ENCODE measurements at regions not wholly inside any gene's neighbourhood (a gene's known extent, or its start where the extent isn't known, plus 50 kb on each side); places are given as distances from the start of the nearest gene placed in this dataset.

DNA sequence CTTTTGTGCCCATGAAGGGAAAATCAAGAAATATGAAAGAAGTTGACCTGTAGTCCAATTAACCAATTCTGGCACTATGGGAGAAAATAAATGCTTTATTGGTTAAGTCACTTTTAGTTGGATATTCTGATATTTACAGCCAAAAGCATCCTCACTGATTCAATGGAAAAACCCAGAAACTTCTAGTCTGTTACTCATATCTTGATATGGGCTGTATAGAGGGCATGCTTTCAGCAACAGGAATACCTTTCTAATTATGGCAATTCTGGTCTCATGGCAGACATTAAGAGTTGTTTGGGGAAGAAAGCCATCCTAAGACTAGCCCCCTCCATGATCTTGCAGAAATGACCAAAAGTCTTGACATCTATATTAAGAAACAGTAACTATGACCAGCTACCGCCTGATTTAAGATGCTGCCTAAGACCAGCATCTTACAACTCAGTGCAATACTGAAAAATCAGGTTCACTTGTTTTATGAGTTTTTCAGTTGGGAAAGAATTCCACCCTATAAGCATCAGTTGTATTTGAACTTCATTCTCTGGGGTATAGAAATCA is 91.5 kb upstream of the VAV3 start:
- H3K9me3 ChIP-seq (ENCODE audit: control insufficient read depth, low read length), result no peaks in the 10 kb centered on the region
- H3K9ac ChIP-seq (ENCODE audit: low read length), result no peak overlapping the region
- H2BK12ac ChIP-seq (ENCODE audit: low read length in 2 of 2), result no peak overlapping the region
- no peaks in the 10 kb centered on the region for H3K27me3 ChIP-seq (ENCODE audit: control insufficient read depth in 1 of 2, insufficient read depth in 1 of 2, low read length in 2 of 2)
- H4K8ac ChIP-seq (ENCODE audit: low read length), result no peak overlapping the region
- H3K4me3 ChIP-seq (ENCODE audit: insufficient read depth in 1 of 2, low read depth in 1 of 2, low read length in 2 of 2), result no peak overlapping the region
- H3K36me3 ChIP-seq (ENCODE audit: control insufficient read depth in 1 of 2, insufficient read depth in 2 of 2, low read depth in 1 of 2, low read length in 2 of 2), result no peaks in the 10 kb centered on the region
- no peak overlapping the region for H3K23ac ChIP-seq (ENCODE audit: low read length in 2 of 2)
- H3K27ac ChIP-seq (ENCODE audit: low read length, poor library complexity, severe bottlenecking), result no peak overlapping the region
- no peak overlapping the region for H2BK5ac ChIP-seq (ENCODE audit: low read depth, low read length, poor library complexity, severe bottlenecking)
- H2BK120ac ChIP-seq (ENCODE audit: low read depth, low read length), result no peak overlapping the region
- H3K18ac ChIP-seq (ENCODE audit: low read depth in 1 of 2, low read length in 2 of 2), result no peak overlapping the region
- WGBS, result no CpG with 5 or more reads among the region's 1 CpG
- H3K4me1 ChIP-seq (ENCODE audit: control insufficient read depth, insufficient read depth, low read depth, low read length), result peaks cover 2% of the 10 kb centered on the region
- no peaks in the 10 kb centered on the region for H3K79me1 ChIP-seq (replicated peaks; ENCODE audit: low read length, poor library complexity, severe bottlenecking)
- H4K91ac ChIP-seq (ENCODE audit: low read length), result no peak overlapping the region
- no peak overlapping the region for H2AK5ac ChIP-seq (ENCODE audit: low read length, severe bottlenecking)
- H3K4ac ChIP-seq (ENCODE audit: low read depth in 1 of 2, low read length in 2 of 2), result no peak overlapping the region
- no peak overlapping the region for H3K14ac ChIP-seq (ENCODE audit: low read length in 2 of 2)
- no peak overlapping the region for H3K4me2 ChIP-seq (ENCODE audit: low read length, poor library complexity, severe bottlenecking)
- no peak overlapping the region for H2AFZ ChIP-seq (ENCODE audit: low read depth, low read length)
- no peak for DNase-seq
- H2BK15ac ChIP-seq (ENCODE audit: low read depth, poor library complexity, severe bottlenecking), result no peak overlapping the region

DNA sequence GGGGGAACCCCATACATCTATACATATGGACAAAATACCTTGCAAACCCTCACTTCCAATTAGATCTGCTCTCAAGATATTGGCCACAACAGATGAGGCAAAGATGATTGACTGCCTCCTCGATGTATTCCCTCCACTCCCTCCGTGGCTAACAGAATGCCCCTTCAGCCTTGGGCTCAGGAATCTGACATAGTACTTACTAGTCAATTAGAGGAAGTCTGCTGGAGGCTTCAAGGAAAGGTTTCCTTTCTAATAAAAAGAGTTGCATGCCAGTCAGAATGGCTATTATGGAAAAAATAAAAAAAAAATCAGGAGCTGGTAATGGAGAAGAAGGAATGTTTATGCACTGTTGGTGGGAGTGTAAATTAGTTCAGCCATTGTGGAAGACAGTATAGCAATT is 90.4 kb upstream of the VAV3 start:
- no peak overlapping the region for H2BK12ac ChIP-seq (ENCODE audit: low read length in 2 of 2)
- H3K79me1 ChIP-seq (replicated peaks; ENCODE audit: low read length, poor library complexity, severe bottlenecking), result no peaks in the 10 kb centered on the region
- no peaks in the 10 kb centered on the region for H3K9me3 ChIP-seq (ENCODE audit: control insufficient read depth, low read length)
- no peak overlapping the region for H3K27ac ChIP-seq (ENCODE audit: low read length, poor library complexity, severe bottlenecking)
- no peak overlapping the region for H3K4me2 ChIP-seq (ENCODE audit: low read length, poor library complexity, severe bottlenecking)
- H3K23ac ChIP-seq (ENCODE audit: low read length in 2 of 2), result no peak overlapping the region
- no peak overlapping the region for H2AFZ ChIP-seq (ENCODE audit: low read depth, low read length)
- H2BK5ac ChIP-seq (ENCODE audit: low read depth, low read length, poor library complexity, severe bottlenecking), result no peak overlapping the region
- H3K14ac ChIP-seq (ENCODE audit: low read length in 2 of 2), result no peak overlapping the region
- peaks cover 2% of the 10 kb centered on the region for H3K4me1 ChIP-seq (ENCODE audit: control insufficient read depth, insufficient read depth, low read depth, low read length)
- no peak overlapping the region for H2BK120ac ChIP-seq (ENCODE audit: low read depth, low read length)
- no peaks in the 10 kb centered on the region for H3K27me3 ChIP-seq (ENCODE audit: control insufficient read depth in 1 of 2, insufficient read depth in 1 of 2, low read length in 2 of 2)
- no peak for DNase-seq
- H2AK5ac ChIP-seq (ENCODE audit: low read length, severe bottlenecking), result no peak overlapping the region
- H2BK15ac ChIP-seq (ENCODE audit: low read depth, poor library complexity, severe bottlenecking), result no peak overlapping the region
- no peak overlapping the region for H3K4ac ChIP-seq (ENCODE audit: low read depth in 1 of 2, low read length in 2 of 2)
- H3K18ac ChIP-seq (ENCODE audit: low read depth in 1 of 2, low read length in 2 of 2), result no peak overlapping the region
- no peak overlapping the region for H4K91ac ChIP-seq (ENCODE audit: low read length)
- no peak overlapping the region for H3K9ac ChIP-seq (ENCODE audit: low read length)
- no peak overlapping the region for H4K8ac ChIP-seq (ENCODE audit: low read length)
- H3K36me3 ChIP-seq (ENCODE audit: control insufficient read depth in 1 of 2, insufficient read depth in 2 of 2, low read depth in 1 of 2, low read length in 2 of 2), result no peaks in the 10 kb centered on the region
- WGBS, result 100% methylated on average over 2 of the region's 2 CpGs
- no peak overlapping the region for H3K4me3 ChIP-seq (ENCODE audit: insufficient read depth in 1 of 2, low read depth in 1 of 2, low read length in 2 of 2)

DNA sequence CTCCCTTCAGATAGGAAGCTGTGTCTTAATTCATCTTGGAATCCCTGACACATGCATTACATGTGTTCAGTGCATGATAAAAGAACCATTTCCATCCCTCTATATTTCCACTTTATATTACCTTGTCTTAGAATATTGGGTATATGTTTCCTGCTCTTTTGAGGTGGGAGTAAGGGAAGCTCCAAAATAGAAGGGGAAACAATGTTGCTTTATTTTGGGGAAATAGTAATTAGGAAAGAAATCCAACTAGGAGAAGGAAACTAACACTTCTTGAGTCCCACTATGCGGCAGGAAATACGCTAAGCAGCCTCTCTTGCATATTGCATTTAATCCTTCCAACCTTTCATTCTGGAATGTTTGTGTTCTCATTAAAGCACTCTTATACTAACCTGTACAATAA is 89.4 kb upstream of the VAV3 start:
- H2BK15ac ChIP-seq (ENCODE audit: low read depth, poor library complexity, severe bottlenecking), result no peak overlapping the region
- 100% methylated on average over 2 of the region's 2 CpGs for WGBS
- no peak overlapping the region for H2BK12ac ChIP-seq (ENCODE audit: low read length in 2 of 2)
- H3K4ac ChIP-seq (ENCODE audit: low read depth in 1 of 2, low read length in 2 of 2), result no peak overlapping the region
- H2BK5ac ChIP-seq (ENCODE audit: low read depth, low read length, poor library complexity, severe bottlenecking), result no peak overlapping the region
- peaks cover 2% of the 10 kb centered on the region for H3K4me1 ChIP-seq (ENCODE audit: control insufficient read depth, insufficient read depth, low read depth, low read length)
- no peak overlapping the region for H3K23ac ChIP-seq (ENCODE audit: low read length in 2 of 2)
- no peak overlapping the region for H3K9ac ChIP-seq (ENCODE audit: low read length)
- H2AK5ac ChIP-seq (ENCODE audit: low read length, severe bottlenecking), result no peak overlapping the region
- no peaks in the 10 kb centered on the region for H3K9me3 ChIP-seq (ENCODE audit: control insufficient read depth, low read length)
- H3K27ac ChIP-seq (ENCODE audit: low read length, poor library complexity, severe bottlenecking), result no peak overlapping the region
- no peak overlapping the region for H3K14ac ChIP-seq (ENCODE audit: low read length in 2 of 2)
- H3K4me3 ChIP-seq (ENCODE audit: insufficient read depth in 1 of 2, low read depth in 1 of 2, low read length in 2 of 2), result no peak overlapping the region
- H3K4me2 ChIP-seq (ENCODE audit: low read length, poor library complexity, severe bottlenecking), result no peak overlapping the region
- H3K18ac ChIP-seq (ENCODE audit: low read depth in 1 of 2, low read length in 2 of 2), result no peak overlapping the region
- H2BK120ac ChIP-seq (ENCODE audit: low read depth, low read length), result no peak overlapping the region
- no peak overlapping the region for H4K91ac ChIP-seq (ENCODE audit: low read length)
- no peaks in the 10 kb centered on the region for H3K27me3 ChIP-seq (ENCODE audit: control insufficient read depth in 1 of 2, insufficient read depth in 1 of 2, low read length in 2 of 2)
- no peak for DNase-seq
- no peaks in the 10 kb centered on the region for H3K36me3 ChIP-seq (ENCODE audit: control insufficient read depth in 1 of 2, insufficient read depth in 2 of 2, low read depth in 1 of 2, low read length in 2 of 2)
- no peak overlapping the region for H2AFZ ChIP-seq (ENCODE audit: low read depth, low read length)
- H4K8ac ChIP-seq (ENCODE audit: low read length), result no peak overlapping the region
- H3K79me1 ChIP-seq (replicated peaks; ENCODE audit: low read length, poor library complexity, severe bottlenecking), result no peaks in the 10 kb centered on the region

DNA sequence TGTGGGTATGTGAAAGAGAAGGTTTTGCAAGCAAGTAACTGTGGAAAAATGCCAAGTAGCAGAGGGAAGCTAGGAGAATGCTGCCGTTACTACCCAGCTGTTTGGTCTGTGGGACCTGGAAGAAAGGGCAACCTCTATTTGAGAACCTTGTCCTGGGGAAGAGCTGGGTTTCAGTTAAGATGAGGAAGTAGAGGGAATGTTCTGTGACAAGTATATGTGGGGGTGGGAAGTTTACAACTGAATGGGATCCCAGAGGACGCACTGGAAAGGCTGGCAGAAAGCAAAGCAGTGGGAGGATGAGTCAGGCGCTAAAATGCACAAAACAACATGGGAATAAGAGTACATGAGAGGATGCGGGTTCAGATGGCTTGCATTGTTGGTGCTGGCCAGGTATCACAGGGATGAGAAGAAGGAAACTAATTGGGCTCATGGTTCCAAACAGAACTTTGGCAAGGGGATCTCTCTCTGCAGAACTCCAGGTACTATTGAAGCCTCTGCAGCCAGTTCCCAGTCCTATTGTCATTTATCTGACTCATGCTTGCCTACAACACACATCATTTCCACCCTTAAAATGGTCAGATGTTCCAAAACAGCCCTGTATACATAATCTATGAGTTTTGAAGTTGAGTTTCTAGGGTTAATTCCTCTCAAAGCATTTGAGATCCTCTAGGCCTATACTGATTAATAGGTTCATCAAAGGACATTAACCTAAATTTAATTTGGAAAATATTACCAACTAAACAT is 88.5 kb upstream of the VAV3 start:
- Histone ChIP-seq H2BK12ac (ENCODE audit: low read length in 2 of 2) (no peak overlapping the region), H3K4me2 (ENCODE audit: low read length, poor library complexity, severe bottlenecking) (no peak overlapping the region), H2AFZ (ENCODE audit: low read depth, low read length) (no peak overlapping the region), H4K8ac (ENCODE audit: low read length) (no peak overlapping the region), H2BK15ac (ENCODE audit: low read depth, poor library complexity, severe bottlenecking) (no peak overlapping the region), H3K9ac (ENCODE audit: low read length) (peak overlapping the region; percentile 41), H2BK120ac (ENCODE audit: low read depth, low read length) (no peak overlapping the region), H3K9me3 (ENCODE audit: control insufficient read depth, low read length) (peaks cover 2% of the 10 kb centered on the region), H3K14ac (ENCODE audit: low read length in 2 of 2) (no peak overlapping the region), H3K4me3 (ENCODE audit: insufficient read depth in 1 of 2, low read depth in 1 of 2, low read length in 2 of 2) (peak overlapping the region in 1 of 2 experiments; percentile 43), H3K4me1 (ENCODE audit: control insufficient read depth, insufficient read depth, low read depth, low read length) (peaks cover 2% of the 10 kb centered on the region), H3K27ac (ENCODE audit: low read length, poor library complexity, severe bottlenecking) (no peak overlapping the region), H2AK5ac (ENCODE audit: low read length, severe bottlenecking) (no peak overlapping the region), H3K18ac (ENCODE audit: low read depth in 1 of 2, low read length in 2 of 2) (no peak overlapping the region), H3K36me3 (ENCODE audit: control insufficient read depth in 1 of 2, insufficient read depth in 2 of 2, low read depth in 1 of 2, low read length in 2 of 2) (no peaks in the 10 kb centered on the region), H3K27me3 (ENCODE audit: control insufficient read depth in 1 of 2, insufficient read depth in 1 of 2, low read length in 2 of 2) (peaks cover 0 to 2% of the 10 kb centered on the region in 2 experiments), H3K79me1 (replicated peaks; ENCODE audit: low read length, poor library complexity, severe bottlenecking) (no peaks in the 10 kb centered on the region), H3K4ac (ENCODE audit: low read depth in 1 of 2, low read length in 2 of 2) (no peak overlapping the region), H4K91ac (ENCODE audit: low read length) (no peak overlapping the region), H3K23ac (ENCODE audit: low read length in 2 of 2) (peak overlapping the region in 1 of 2 experiments; percentile 50), H2BK5ac (ENCODE audit: low read depth, low read length, poor library complexity, severe bottlenecking) (no peak overlapping the region)
- 62% methylated on average over 4 of the region's 4 CpGs for whole genome bisulfite sequencing
- DNase-seq, result peak; percentile 21
